Thyroid gland (tissue), 4 donors: ENCODE measurements at regions not wholly inside any gene's neighbourhood (a gene's known extent, or its start where the extent isn't known, plus 50 kb on each side); places are given as distances from the start of the nearest gene placed in this dataset.
A peak's percentile ranks its signal among the peaks of the same experiment; 100 is the strongest.

Experiments
- DNase-seq, 2 donors: peaks; one replicate each; pipeline ENCODE4 v3.0.0-alpha.2; 2019
- H3K27ac ChIP-seq, 3 donors: fragments of 200-600 bp; sonication (generic); 1 replicate in 2 of 3; 2 replicates in 1 of 3; pipeline ENCODE4 v1.5.1; 2016 to 2019; ENCODE audit warnings: mild to moderate bottlenecking in 1 of 3, moderate library complexity in 1 of 3
- H3K27me3 ChIP-seq: fragments of 200-600 bp; sonication (generic); one replicate; pipeline ENCODE4 v1.5.1; 2019
- H3K36me3 ChIP-seq, 2 donors: fragments of 200-600 bp; sonication (generic); one replicate each; pipeline ENCODE4 v1.5.1; 2016 to 2019
- H3K4me1 ChIP-seq, 2 donors: fragments of 200-600 bp; sonication (generic); one replicate each; pipeline ENCODE4 v1.5.1; 2017 to 2019
- H3K4me3 ChIP-seq, 3 donors: fragments of 200-600 bp; sonication (generic); replicated peaks in 1 of 3; 1 replicate in 2 of 3; 2 replicates in 1 of 3; pipeline ENCODE4 v1.5.1; 2016; ENCODE audit warnings: mild to moderate bottlenecking in 1 of 3
- H3K9me3 ChIP-seq: fragments of 200-600 bp; sonication (generic); one replicate; pipeline ENCODE4 v1.5.1; 2017
- POLR2A ChIP-seq, 2 donors: fragments of 450-650 bp; IDR thresholded peaks; one replicate each; pipeline ENCODE4 v1.6.1; 2017; ENCODE audit warnings: antibody characterized with exemption in 2 of 2, mild to moderate bottlenecking in 2 of 2, moderate library complexity in 1 of 2
- WGBS, 2 donors: methylation state at CpG; one replicate each; pipeline ENCODE4 v1.1.5; 2017; 5-methylcytosine and 5-hydroxymethylcytosine counted together
- intact Hi-C: fragments of 100-400 bp; cut with DNase I; formaldehyde crosslinking; loops from one replicate; pipeline ENCODE4 v1.15.1; 2023
- TF ChIP-seq, protein P1 (sequence below), 6 experiments: fragments of 200-600 bp in 3 of 6; fragments of 450-650 bp in 3 of 6; sonication (generic) in 3 of 6; IDR thresholded peaks; one replicate each; pipeline ENCODE4 v1.5.1; 2016 to 2019; ENCODE audit warnings: antibody characterized with exemption in 6 of 6, mild to moderate bottlenecking in 2 of 6, inconsistent platforms in 1 of 6, moderate library complexity in 1 of 6

GRCh38 chr2:62404913-62405312 is 101.1 kb downstream of the TMEM17 start:
- H3K9me3 ChIP-seq: no peaks in the 10 kb centered on the region
- H3K4me3 ChIP-seq: no peak overlapping the region
- intact Hi-C loops: loop anchor here (10.0 kb wide), 1 partner anchor 110 kb away; no protein-coding TSS in a partner anchor
- no peaks in the 10 kb centered on the region for H3K36me3 ChIP-seq
- no peak for DNase-seq
- 79 to 85% methylated on average over 5 of the region's 5 CpGs for WGBS, 2 donors
- no peaks in the 10 kb centered on the region for H3K4me1 ChIP-seq
- H3K27me3 ChIP-seq: no peaks in the 10 kb centered on the region
- no peak overlapping the region for H3K27ac ChIP-seq
- TF ChIP-seq POLR2A (IDR thresholded peaks at IDR 0.05): no peak
- TF ChIP-seq, protein P1, sequence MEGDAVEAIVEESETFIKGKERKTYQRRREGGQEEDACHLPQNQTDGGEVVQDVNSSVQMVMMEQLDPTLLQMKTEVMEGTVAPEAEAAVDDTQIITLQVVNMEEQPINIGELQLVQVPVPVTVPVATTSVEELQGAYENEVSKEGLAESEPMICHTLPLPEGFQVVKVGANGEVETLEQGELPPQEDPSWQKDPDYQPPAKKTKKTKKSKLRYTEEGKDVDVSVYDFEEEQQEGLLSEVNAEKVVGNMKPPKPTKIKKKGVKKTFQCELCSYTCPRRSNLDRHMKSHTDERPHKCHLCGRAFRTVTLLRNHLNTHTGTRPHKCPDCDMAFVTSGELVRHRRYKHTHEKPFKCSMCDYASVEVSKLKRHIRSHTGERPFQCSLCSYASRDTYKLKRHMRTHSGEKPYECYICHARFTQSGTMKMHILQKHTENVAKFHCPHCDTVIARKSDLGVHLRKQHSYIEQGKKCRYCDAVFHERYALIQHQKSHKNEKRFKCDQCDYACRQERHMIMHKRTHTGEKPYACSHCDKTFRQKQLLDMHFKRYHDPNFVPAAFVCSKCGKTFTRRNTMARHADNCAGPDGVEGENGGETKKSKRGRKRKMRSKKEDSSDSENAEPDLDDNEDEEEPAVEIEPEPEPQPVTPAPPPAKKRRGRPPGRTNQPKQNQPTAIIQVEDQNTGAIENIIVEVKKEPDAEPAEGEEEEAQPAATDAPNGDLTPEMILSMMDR (IDR thresholded peaks at IDR 0.05): no peak

- Histone ChIP-seq H3K36me3 (no peaks in the 10 kb centered on the region), H3K4me1 (peaks cover 0 to 3% of the 10 kb centered on the region in 2 donors), H3K27me3 (no peaks in the 10 kb centered on the region), H3K9me3 (no peaks in the 10 kb centered on the region), H3K27ac (no peak overlapping the region), H3K4me3 (no peak overlapping the region)
- TF ChIP-seq POLR2A (IDR thresholded peaks at IDR 0.05): no peak
- TF ChIP-seq, protein P1 (IDR thresholded peaks at IDR 0.05): no peak
- DNase-seq: no peak
- 96 to 98% methylated on average over 3 of the region's 3 CpGs for WGBS, 2 donors
- intact Hi-C loops: loop anchor here (10.0 kb wide), 1 partner anchor 107 kb away; no protein-coding TSS in a partner anchor
These were observed 103.8 kb downstream of the TMEM17 start for GRCh38 chr2:62402156-62402555.

DNA sequence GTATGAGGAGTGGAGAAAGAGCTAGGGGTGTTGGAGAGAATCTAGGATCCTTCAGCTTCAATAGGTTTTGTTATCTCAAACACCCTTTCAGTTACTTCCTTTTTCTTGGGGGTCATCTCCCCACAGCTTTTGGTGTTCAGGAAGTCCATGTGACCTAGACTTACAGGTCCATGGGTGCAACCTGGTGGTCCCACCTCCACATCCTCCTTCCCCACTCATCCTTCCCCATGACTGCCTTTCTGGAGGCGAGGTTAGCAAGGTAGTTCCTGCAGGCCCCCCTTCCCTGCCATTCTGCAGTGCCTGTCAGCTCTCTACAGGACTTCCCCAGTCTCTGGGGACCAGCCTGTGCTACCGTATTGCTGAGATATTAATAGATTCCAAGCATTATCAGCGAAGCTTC is 107.6 kb downstream of the TMEM17 start:
- no peak overlapping the region for H3K4me3 ChIP-seq
- H3K9me3 ChIP-seq: no peaks in the 10 kb centered on the region
- WGBS, 2 donors: 78 to 84% methylated on average over 3 of the region's 3 CpGs
- TF ChIP-seq POLR2A (IDR thresholded peaks at IDR 0.05): no peak
- TF ChIP-seq, protein P1 (IDR thresholded peaks at IDR 0.05): no peak
- H3K27ac ChIP-seq: no peak overlapping the region
- intact Hi-C loops: no loop called here
- no peak for DNase-seq
- H3K4me1 ChIP-seq: peaks cover 3 to 4% of the 10 kb centered on the region in 2 donors
- H3K27me3 ChIP-seq: no peaks in the 10 kb centered on the region
- H3K36me3 ChIP-seq: no peaks in the 10 kb centered on the region

DNA sequence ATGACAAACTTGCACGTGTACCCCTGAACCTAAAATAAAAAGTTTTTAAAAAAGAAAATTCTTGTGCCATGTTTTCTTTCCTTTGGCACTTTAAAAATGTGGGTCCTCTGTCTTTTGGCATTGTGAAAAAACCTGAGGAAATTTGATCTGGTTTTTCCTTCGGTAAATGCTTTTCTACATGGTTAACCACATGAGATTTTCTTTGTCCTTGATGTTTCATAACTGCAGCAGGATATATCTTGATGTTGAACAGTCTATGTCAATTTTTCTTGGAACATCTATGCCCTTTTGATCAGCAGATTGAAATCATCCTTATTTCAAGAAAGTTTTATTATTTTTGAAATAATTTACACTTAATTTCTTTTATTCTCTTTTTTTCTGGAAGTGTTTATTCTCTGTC is 109.1 kb downstream of the TMEM17 start:
- TF ChIP-seq POLR2A (IDR thresholded peaks at IDR 0.05): no peak
- TF ChIP-seq, protein P1 (IDR thresholded peaks at IDR 0.05): no peak
- DNase-seq: no peak
- Histone ChIP-seq H3K27ac (peak overlapping the region; percentile 50 to 77 (median 73)), H3K9me3 (no peaks in the 10 kb centered on the region), H3K27me3 (no peaks in the 10 kb centered on the region), H3K36me3 (no peaks in the 10 kb centered on the region), H3K4me3 (no peak overlapping the region), H3K4me1 (peaks cover 3 to 4% of the 10 kb centered on the region in 2 donors)
- WGBS, 2 donors: 27 to 32% methylated on average over 2 of the region's 2 CpGs
- intact Hi-C loops: no loop called here

- H3K9me3 ChIP-seq: no peaks in the 10 kb centered on the region
- H3K36me3 ChIP-seq: no peaks in the 10 kb centered on the region
- no peak for DNase-seq
- H3K4me1 ChIP-seq: peaks cover 3 to 4% of the 10 kb centered on the region in 2 donors
- TF ChIP-seq POLR2A (IDR thresholded peaks at IDR 0.05): no peak
- TF ChIP-seq, protein P1 (IDR thresholded peaks at IDR 0.05): no peak
- H3K27me3 ChIP-seq: no peaks in the 10 kb centered on the region
- no peak overlapping the region for H3K27ac ChIP-seq
- no peak overlapping the region for H3K4me3 ChIP-seq
- intact Hi-C loops: no loop called here
- 92 to 93% methylated on average over 3 of the region's 3 CpGs for WGBS, 2 donors
These were observed 112.7 kb downstream of the TMEM17 start for GRCh38 chr2:62393293-62393692.
